RWPE2 (cell line): ENCODE measurements at regions not wholly inside any gene's neighbourhood (a gene's known extent, or its start where the extent isn't known, plus 50 kb on each side); places are given as distances from the start of the nearest gene placed in this dataset.

Experiments used
- ATAC-seq: fragments of 200-7000 bp; cut with Tn5 transposase; 3 replicates; pipeline ENCODE4 v1.9.1; 2021; ENCODE audit warnings: low read depth
- DNase-seq: peaks from one replicate; pipeline ENCODE4 v3.0.0-alpha.2; 2020; ENCODE audit warnings: low spot score
- H3K27ac ChIP-seq: fragments of 450-650 bp; 2 replicates; pipeline ENCODE4 v1.5.1; 2017; ENCODE audit warnings: mild to moderate bottlenecking; ENCODE audit not compliant: poor library complexity, severe bottlenecking
- H3K27me3 ChIP-seq: fragments of 250-450 bp; sonication (Bioruptor Pico); 2 replicates; pipeline ENCODE4 v1.5.1; 2021; ENCODE audit warnings: mild to moderate bottlenecking, moderate library complexity; ENCODE audit not compliant: insufficient read depth, poor library complexity, severe bottlenecking
- H3K36me3 ChIP-seq: fragments of 250-450 bp; sonication (Bioruptor Pico); 2 replicates; pipeline ENCODE4 v1.5.1; 2020; ENCODE audit warnings: low read depth, mild to moderate bottlenecking, moderate library complexity
- H3K4me1 ChIP-seq: fragments of 250-450 bp; sonication (Bioruptor Pico); 2 replicates; pipeline ENCODE4 v1.5.1; 2021; ENCODE audit warnings: mild to moderate bottlenecking, moderate library complexity; ENCODE audit not compliant: insufficient read depth, poor library complexity, severe bottlenecking
- H3K4me3 ChIP-seq: fragments of 250-450 bp; sonication (Bioruptor Pico); 2 replicates; pipeline ENCODE4 v1.5.1; 2021; ENCODE audit warnings: mild to moderate bottlenecking, moderate library complexity; ENCODE audit not compliant: severe bottlenecking
- H3K9me3 ChIP-seq: fragments of 250-450 bp; sonication (Bioruptor Pico); 2 replicates; pipeline ENCODE4 v1.5.1; 2021; ENCODE audit warnings: mild to moderate bottlenecking, moderate library complexity; ENCODE audit not compliant: severe bottlenecking
- CTCF ChIP-seq: fragments of 450-650 bp; IDR thresholded peaks from one replicate; pipeline ENCODE4 v1.5.1; 2017; ENCODE audit warnings: mild to moderate bottlenecking, moderate library complexity; ENCODE audit not compliant: poor library complexity, severe bottlenecking

GRCh38 chrX:122934131-122934530, 249.9 kb upstream of the GRIA3 start:
- no peak for DNase-seq
- Histone ChIP-seq H3K4me3 (no peak overlapping the region), H3K27ac (no peak overlapping the region), H3K4me1 (no peaks in the 10 kb centered on the region), H3K9me3 (no peaks in the 10 kb centered on the region), H3K27me3 (no peaks in the 10 kb centered on the region), H3K36me3 (no peaks in the 10 kb centered on the region)
- no peak for ATAC-seq
- no peak for TF ChIP-seq CTCF

- no peak overlapping the region for H3K4me3 ChIP-seq
- TF ChIP-seq CTCF, result no peak
- no peaks in the 10 kb centered on the region for H3K27me3 ChIP-seq
- DNase-seq, result no peak
- no peak overlapping the region for H3K27ac ChIP-seq
- ATAC-seq, result no peak
- H3K4me1 ChIP-seq, result no peaks in the 10 kb centered on the region
- H3K9me3 ChIP-seq, result no peaks in the 10 kb centered on the region
- H3K36me3 ChIP-seq, result no peaks in the 10 kb centered on the region
Measured at GRCh38 chrX:122940199-122940598, 243.9 kb upstream of the GRIA3 start.

- ATAC-seq, result no peak
- H3K27me3 ChIP-seq, result no peaks in the 10 kb centered on the region
- no peak for DNase-seq
- TF ChIP-seq CTCF, result no peak
- no peak overlapping the region for H3K4me3 ChIP-seq
- no peak overlapping the region for H3K27ac ChIP-seq
- no peaks in the 10 kb centered on the region for H3K4me1 ChIP-seq
- H3K36me3 ChIP-seq, result no peaks in the 10 kb centered on the region
- no peaks in the 10 kb centered on the region for H3K9me3 ChIP-seq
Measured at GRCh38 chrX:122941806-122942205, 242.3 kb upstream of the GRIA3 start.

GRCh38 chrX:122943918-122944317, 240.2 kb upstream of the GRIA3 start:
- Histone ChIP-seq H3K4me3 (no peak overlapping the region), H3K9me3 (no peaks in the 10 kb centered on the region), H3K27ac (no peak overlapping the region), H3K4me1 (no peaks in the 10 kb centered on the region), H3K27me3 (no peaks in the 10 kb centered on the region), H3K36me3 (no peaks in the 10 kb centered on the region)
- TF ChIP-seq CTCF, result no peak
- DNase-seq (no peak), ATAC-seq (peak; percentile 69)

- H3K9me3 ChIP-seq, result no peaks in the 10 kb centered on the region
- no peaks in the 10 kb centered on the region for H3K27me3 ChIP-seq
- no peaks in the 10 kb centered on the region for H3K4me1 ChIP-seq
- DNase-seq, result no peak
- no peak overlapping the region for H3K27ac ChIP-seq
- ATAC-seq, result no peak
- H3K36me3 ChIP-seq, result no peaks in the 10 kb centered on the region
- no peak for TF ChIP-seq CTCF
- no peak overlapping the region for H3K4me3 ChIP-seq
Measured at GRCh38 chrX:122945328-122945727, 238.8 kb upstream of the GRIA3 start.
